ENCODE measurements at regions not wholly inside any gene's neighbourhood (a gene's known extent, or its start where the extent isn't known, plus 50 kb on each side); places are given as distances from the start of the nearest gene placed in this dataset.

DNA sequence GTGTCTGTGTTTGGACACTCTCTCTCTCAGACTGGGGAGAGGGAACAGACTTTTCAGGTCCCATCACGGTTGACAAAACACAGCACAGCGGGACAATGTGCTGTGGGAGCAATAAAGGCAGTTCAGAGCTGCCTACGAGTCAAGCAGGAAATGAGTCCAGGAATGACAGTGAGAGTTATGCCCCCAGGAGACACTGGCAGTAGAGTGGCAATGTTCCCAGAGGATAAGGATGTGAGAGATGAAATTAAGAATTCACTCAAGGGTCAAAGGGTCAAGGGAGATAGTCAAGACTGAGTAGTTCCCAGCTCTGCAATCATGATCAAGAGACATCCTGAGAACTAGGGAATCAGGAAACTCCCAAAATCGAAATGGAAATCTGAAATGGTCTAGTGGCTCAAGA, 156.1 kb downstream of the LURAP1L start:
- no peak for DNase-seq (ENCODE audit: low read depth in 4 of 4, low spot score in 2 of 4)

- no peak for DNase-seq (ENCODE audit: low read depth in 4 of 4, low spot score in 2 of 4)
Measured at GRCh38 chr9:12933957-12934356, 159.1 kb downstream of the LURAP1L start.

DNA sequence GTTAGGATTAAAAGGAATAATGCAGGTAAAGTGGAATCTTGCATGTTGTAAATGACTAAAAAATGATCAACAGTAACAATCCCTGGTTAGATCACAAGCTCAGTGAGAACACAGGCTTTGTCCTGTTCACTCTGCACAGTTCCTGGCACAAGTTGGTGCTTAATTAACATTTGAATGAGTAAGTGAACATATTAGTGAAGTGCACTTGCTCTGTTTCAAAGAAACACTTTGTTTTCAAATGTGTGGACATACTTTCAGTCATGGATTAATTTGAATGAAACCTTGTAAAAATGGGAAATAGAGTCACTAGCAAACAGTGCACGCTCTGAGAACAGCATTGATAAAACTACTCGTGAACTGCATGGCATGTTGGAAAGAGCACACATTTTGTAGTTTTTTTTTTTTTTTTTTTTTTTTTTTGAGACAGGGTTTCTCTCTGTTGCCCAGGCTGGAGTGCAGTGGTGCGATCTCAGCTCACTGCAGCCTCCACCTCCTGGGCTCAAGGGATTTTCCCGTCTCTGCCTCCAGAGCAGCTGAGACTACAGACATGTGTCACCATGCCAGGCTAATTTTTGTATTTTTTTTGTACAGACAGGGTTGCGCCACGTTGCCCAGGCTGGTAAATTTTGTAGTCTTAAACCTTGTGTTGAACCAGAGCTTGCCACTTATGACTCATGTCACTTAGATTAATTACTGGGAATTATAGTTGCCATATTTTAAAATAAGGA, 159.9 kb downstream of the LURAP1L start:
- no peak for DNase-seq (ENCODE audit: low read depth in 4 of 4, low spot score in 2 of 4)

- no peak for DNase-seq (ENCODE audit: low read depth in 4 of 4, low spot score in 2 of 4)
Measured at GRCh38 chr9:12935714-12936113, 160.9 kb downstream of the LURAP1L start.

GRCh38 chr9:12954441-12954840, 179.6 kb downstream of the LURAP1L start:
- no peak for DNase-seq (ENCODE audit: low read depth in 4 of 4, low spot score in 2 of 4)

- DNase-seq (ENCODE audit: low read depth in 4 of 4, low spot score in 2 of 4), result no peak
Measured at GRCh38 chr9:12955510-12956163, 180.8 kb downstream of the LURAP1L start.

- no peak for DNase-seq (ENCODE audit: low read depth in 4 of 4, low spot score in 2 of 4)
Measured at GRCh38 chr9:12956261-12956660, 181.4 kb downstream of the LURAP1L start.

DNA sequence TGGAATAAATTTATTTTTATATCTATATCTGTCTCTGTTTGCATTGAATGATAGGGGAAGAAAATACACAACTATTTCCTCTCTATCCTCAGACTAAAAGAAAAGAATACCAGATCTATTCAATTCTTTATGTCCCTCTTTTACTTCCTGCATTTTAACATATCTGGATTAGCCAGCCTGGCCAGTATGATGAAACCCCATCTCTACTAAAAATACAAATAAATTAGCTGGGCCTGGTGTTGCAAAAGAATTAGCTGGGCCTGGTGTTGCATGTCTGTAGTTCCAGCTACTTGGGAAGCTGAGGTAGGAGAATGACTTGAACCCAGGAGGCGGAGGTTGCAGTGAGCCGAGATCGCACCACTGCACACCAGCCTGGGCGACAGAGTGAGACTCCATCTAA, 182.0 kb downstream of the LURAP1L start:
- DNase-seq (ENCODE audit: low read depth in 4 of 4, low spot score in 2 of 4), result no peak

- no peak for DNase-seq (ENCODE audit: low read depth in 4 of 4, low spot score in 2 of 4)
Measured at GRCh38 chr9:12958279-12958678, 183.5 kb downstream of the LURAP1L start.

DNA sequence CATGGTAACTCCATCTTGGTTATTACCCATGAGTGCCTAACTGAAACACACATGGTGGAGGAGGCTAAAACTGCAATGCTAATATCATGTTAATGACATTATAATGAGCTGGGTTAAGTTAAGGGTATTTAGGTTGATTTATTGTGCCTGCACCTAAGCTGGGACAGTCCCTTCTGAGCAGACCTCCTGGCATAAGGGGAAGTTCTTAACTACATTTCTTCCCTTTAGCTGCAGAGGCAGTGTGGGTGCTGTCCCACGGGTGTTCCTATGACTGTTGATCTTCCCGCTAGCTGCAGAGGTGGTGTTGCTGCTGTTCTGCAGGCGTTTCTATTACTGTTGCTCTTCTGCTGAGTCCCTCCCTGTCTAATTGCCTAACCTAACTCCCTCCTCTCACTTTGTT, 183.9 kb downstream of the LURAP1L start:
- DNase-seq (ENCODE audit: low read depth in 4 of 4, low spot score in 2 of 4), result no peak

GRCh38 chr9:12961276-12961809, 186.5 kb downstream of the LURAP1L start:
- no peak for DNase-seq (ENCODE audit: low read depth in 4 of 4, low spot score in 2 of 4)

- no peak for DNase-seq (ENCODE audit: low read depth in 4 of 4, low spot score in 2 of 4)
Measured at GRCh38 chr9:12963537-12963936, 188.7 kb downstream of the LURAP1L start.

- DNase-seq (ENCODE audit: low read depth in 4 of 4, low spot score in 2 of 4), result no peak
Measured at GRCh38 chr9:12964271-12964670, 189.5 kb downstream of the LURAP1L start.

- DNase-seq (ENCODE audit: low read depth in 4 of 4, low spot score in 2 of 4), result no peak
Measured at GRCh38 chr9:12965303-12965702, 190.5 kb downstream of the LURAP1L start.

DNA sequence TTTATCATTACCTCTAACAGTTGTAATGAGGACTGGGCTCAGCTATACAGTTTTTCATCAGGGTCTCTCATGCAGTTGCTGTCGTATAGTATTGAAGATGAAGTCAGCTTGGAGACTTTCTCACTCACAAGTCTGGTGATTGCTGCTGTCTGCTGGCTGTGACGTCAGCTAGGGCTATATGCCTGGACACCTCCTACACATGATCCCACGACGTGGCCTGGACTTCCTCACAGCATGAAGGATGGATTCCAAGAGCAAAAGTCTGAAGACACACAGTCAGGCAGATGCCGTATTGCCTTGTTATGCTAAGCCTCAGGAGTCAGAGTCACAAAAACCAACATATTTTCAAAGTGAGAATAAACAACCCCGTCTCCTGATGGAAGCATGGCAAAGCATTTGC, 193.3 kb downstream of the LURAP1L start:
- DNase-seq (ENCODE audit: low read depth in 4 of 4, low spot score in 2 of 4), result no peak

DNA sequence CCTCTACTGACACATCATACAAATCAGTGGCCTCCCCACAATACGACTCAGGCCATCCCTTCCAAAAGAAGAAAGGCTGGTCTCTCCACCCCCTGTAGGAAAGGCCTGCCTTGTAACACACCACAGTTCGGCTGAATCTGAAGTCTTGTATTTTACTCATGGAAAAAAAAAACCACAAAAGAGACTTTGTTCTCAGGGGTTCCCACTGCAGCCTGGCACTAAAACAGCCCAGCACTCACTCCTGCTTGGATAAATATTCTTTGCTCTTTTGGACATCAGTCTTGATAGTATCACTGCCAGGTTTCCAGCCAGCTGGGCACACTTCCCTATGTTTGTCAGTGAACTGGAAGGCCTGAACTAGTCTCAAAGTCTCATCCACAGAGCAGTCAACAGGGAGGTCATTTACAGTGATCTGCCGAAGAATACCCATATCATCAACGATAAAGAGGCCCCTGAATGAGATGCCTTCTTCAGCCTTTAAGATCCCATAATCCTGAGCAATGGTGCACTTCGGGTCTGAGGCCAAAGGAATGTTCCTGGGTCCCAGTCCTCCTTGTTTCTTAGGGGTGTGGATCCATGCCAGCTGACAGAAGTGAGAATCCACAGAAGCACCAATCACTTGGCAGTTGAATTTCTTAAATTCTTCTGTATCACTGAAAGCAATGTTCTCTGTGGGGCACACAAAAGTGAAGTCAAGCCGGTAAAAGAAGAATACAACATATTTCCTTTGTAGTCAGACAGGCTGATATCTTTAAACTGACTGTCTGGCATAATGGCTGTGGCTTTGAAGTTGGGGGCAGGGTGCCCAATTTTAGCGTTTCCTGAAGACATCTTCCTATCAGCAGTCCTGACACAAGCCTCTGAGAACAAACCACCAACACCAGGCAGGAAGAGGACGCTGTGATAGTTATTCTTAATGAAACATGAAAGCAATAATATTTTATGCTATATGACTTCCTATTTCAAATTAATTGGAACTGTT, 198.1 kb downstream of the LURAP1L start:
- DNase-seq (ENCODE audit: low read depth in 4 of 4, low spot score in 2 of 4), result no peak

DNA sequence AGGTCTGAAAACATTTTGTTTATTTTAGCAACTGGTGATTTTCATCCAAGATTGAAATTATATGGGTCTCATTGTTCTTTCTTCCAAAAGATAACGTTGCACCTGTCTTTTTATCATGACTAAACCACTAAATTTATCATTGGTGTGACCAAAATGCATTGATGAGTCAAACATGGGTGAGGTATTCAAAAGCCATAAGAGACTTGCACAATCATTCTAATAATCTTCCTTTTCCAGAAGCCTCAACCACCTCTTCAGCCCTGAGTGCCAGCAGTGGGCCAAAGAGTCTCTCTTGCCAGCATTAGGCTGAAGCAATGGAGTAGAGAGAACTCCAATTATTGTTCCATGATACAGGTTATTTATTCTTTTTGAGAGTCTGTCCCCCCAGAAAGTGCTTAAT, 198.9 kb downstream of the LURAP1L start:
- no peak for DNase-seq (ENCODE audit: low read depth in 4 of 4, low spot score in 2 of 4)

- DNase-seq (ENCODE audit: low read depth in 4 of 4, low spot score in 2 of 4), result no peak
Measured at GRCh38 chr9:12974671-12975070, 199.9 kb downstream of the LURAP1L start.

- DNase-seq (ENCODE audit: low read depth in 4 of 4, low spot score in 2 of 4), result no peak
Measured at GRCh38 chr9:12975496-12975895, 200.7 kb downstream of the LURAP1L start.

GRCh38 chr9:12980085-12980851, 205.4 kb downstream of the LURAP1L start:
- no peak for DNase-seq (ENCODE audit: low read depth in 4 of 4, low spot score in 2 of 4)

Data from left renal cortex interstitium (tissue), 4 donors.